GM19397 (cell line): ENCODE measurements at regions not wholly inside any gene's neighbourhood (a gene's known extent, or its start where the extent isn't known, plus 50 kb on each side); places are given as distances from the start of the nearest gene placed in this dataset.
A peak's percentile ranks its signal among the peaks of the same experiment; 100 is the strongest.
"Not testable (repeated sequence)": the region's sequence is repeated elsewhere in the genome, so short reads cannot be mapped to it uniquely, and the experiment has no call there.

Experiments
- ATAC-seq: cut with Tn5 transposase; IDR thresholded peaks from one replicate; pipeline ENCODE4 v1.9.1; 2021; ENCODE audit warnings: mild to moderate bottlenecking, moderate library complexity; ENCODE audit not compliant: unreplicated experiment

DNA sequence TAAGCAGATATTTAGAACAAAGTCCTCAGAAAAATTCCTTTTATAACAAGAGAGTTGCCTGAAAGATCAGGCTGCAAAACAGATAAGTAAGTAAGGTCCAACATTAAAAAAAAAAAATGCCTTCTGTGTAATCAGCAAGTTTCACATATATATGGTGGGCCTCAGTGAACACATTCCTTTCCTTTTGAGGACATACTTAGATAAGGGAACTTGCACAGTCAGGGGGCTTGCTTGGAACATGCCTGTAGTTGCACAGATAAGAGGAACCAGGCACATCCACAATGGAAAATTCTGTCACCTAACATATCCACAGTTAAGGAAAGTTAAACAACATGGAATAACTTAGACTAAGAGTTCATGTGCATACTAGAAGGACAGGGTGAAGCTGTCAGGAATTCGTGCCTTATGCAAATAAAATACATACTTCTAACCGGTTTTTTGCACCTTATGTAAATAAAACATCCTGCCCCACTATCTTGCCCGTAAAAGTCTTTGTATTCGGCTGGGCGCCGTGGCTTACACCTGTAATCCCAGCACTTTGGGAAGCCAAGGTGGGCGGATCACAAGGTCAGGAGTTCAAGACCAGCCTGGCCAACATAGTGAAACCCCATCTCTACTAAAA lies 257.3 kb downstream of the ZNF33B start:
- ATAC-seq, result no peak

GRCh38 chr10:42367532-42368230 lies 270.7 kb downstream of the ZNF33B start:
- ATAC-seq, result peak; percentile 99

DNA sequence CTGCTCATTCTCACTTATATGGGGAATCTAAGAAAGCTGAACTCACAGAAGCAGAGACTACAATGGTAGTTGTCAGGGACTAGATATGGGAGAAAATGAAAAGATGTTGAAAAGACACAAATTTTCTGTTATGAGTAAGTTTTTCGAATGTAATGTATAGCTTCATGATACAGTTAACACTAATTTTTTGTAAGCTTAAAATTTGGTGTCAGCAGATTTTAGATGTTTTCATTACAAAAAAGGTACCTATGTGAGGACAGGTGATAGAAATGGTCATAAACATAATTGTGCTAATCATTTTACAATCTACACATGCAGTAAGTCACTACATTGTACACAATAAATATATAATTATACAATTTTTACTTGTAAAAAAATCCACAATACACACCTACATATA lies 286.6 kb downstream of the ZNF33B start:
- ATAC-seq, result no peak

DNA sequence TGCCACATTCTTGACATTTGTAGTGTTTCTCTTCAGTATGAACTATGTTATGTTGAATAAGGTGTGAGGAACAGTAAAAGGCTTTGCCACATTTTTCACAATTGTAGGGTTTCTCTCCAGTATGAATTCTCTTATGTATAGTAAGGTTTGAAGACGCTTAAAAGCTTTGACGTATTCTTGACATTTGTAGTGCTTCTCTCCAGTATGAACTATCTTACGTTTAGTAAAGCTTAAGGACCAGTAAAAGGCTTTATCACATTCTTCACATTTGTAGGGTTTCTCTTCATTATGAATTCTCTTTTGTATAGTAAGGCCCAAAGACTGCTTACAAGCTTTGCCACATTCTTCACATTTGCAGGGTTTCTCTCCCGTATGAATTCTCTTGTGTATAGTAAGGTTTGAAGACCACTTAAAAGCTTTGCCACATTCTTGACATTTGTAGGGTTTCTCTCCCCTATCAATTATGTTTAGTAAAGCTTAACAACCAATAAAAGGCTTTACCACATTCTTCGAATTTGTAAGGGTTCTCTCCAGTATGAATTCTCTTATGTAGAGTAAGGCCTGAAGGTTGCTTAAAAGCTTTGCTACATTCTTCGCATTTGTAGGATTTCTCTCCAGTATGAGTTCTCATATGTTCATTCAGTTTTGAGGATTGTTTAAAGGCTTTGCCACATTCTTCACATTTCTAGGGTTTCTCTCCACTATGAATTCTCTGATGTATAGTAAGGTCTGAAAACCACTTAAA lies 301.6 kb downstream of the ZNF33B start:
- not testable (repeated sequence) for ATAC-seq

DNA sequence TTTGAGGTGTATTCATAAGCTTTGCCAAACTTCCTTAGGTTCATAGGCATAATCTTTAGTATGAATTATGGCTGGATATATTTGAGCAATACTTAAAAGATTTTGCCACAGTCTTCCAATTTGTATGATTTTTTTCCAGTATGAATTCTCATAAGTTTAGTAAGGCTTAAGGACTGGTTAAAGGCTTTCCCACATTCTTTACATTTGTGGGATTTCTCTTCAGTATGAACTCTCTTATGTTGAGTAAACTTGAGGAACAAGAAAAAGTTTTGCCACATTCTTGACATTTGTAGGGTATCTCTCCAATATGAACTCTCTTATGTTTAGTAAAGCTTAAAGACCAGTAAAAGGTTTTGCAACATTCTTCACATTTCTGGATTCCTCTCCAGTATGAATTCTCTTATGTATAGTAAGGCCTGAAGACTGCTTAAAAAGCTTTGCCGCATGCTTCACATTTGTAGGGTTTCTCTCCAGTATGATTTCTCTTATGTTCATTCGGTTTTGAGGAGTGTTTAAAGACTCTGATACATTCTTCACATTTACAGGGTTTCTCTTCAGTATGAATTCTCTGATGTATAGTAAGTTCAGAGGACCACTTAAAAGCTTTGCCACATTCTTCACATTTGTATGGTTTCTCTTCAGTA lies 302.6 kb downstream of the ZNF33B start:
- ATAC-seq, result not testable (repeated sequence)

DNA sequence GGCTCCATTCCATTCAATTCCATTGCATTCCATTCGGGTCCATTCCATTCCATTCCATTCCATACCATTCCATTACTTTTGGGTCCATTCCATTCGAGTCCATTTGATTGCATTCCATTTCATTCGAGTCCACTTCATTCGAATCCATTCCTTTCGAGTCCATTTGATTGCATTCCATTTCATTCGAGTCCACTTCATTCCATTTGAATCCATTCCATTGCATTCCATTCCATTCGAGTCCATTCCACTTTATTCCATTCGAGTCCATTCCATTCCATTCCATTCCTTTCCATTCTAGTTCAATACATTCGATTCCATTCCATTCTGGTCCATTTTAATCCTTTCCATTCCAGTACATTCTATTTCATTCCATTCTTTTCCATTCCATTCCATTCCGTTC lies 334.0 kb downstream of the ZNF33B start:
- ATAC-seq, result no peak

GRCh38 chr10:42281896-42282295 lies 356.5 kb downstream of the ZNF33B start:
- not testable (repeated sequence) for ATAC-seq

DNA sequence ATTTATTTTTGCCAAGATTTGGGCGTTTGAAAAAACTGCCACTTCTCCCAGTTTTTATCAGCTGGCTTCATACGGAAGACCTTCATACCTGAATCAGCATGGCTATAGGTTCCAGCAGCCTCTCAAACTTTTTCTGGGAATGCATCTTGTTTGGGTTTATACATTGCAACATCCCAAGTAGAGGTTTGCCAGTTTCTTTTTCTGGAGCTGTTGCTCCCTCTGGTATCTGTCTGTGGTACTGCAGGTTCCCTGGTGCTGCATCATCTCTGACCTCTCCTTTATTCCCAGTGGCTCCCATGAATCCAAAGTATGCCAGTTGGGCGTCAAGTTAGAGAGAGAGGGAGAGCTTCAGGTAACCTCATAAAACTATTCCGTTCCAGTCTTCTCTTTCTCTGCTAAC lies 368.6 kb downstream of the ZNF33B start:
- not testable (repeated sequence) for ATAC-seq

DNA sequence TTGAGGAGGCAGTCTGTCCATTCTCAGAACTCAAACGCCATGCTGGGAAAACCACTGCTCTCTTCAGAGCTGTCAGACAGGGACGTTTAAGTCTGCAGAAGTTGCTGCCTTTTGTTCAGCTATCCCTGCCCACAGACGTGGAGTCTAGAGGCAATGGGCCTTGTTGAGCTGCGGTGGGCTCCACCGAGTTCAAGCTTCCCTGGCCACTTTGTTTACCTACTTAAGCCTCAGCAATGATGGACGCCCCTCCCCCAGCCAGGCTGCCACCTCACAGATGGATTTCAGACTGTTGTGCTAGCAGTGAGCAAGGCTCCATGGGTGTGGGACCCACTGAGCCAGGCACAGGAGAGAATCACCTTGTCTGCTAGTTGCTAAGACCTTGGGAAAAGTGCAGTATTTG lies 375.1 kb downstream of the ZNF33B start:
- not testable (repeated sequence) for ATAC-seq

DNA sequence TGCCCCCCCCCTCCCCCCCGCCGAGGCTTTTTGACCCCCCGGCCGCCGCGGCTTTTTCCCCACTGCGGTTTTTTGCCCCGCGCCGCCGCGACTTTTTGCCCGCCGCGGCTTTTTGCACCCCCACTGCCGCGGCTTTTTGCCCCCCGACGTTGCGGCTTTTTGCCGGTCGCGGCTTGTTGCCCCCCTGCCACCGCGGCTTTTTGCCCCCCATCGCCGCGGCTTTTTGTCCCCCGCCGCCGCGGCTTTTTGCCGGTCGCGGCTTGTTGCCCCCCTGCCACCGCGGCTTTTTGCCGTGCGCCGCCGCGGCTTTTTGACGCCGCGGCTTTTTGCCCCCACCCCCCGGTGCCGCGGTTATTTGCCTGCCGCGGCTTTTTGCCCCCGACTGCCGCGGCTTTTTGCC lies 395.4 kb downstream of the ZNF33B start:
- not testable (repeated sequence) for ATAC-seq

DNA sequence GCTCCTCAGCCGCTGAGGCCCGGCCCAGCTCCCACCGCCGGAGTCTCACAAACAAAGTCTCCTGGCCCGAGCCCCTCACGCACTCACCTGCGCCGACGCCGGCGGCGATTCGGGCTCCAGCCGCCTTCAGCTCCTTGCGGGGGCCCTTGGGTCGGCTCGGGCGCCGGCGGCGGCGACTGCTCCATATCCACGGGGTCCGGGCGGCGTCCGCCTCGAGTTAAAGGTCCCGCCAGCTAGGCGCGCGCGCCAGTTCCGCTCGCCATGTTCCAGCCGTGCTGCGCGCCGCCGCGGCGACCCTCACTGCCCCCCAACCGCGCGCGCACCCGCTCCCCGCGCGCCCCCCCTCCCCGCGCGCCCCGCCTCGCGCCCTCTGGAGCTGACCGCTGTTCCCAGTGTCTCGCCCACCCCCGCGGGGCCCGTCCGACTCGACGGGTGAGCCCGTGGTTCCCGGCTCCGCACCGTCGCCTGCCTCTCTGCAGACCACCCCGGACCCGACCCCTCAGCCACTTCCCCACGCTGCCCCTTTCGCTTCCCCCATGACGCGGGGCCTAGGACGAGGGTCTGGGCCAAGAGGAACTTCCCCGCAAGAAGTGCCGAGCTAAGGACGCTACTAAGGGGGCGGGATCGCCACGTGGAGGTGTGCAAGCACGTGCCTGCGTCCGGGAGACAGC lies 396.1 kb downstream of the ZNF33B start:
- ATAC-seq, result no peak

DNA sequence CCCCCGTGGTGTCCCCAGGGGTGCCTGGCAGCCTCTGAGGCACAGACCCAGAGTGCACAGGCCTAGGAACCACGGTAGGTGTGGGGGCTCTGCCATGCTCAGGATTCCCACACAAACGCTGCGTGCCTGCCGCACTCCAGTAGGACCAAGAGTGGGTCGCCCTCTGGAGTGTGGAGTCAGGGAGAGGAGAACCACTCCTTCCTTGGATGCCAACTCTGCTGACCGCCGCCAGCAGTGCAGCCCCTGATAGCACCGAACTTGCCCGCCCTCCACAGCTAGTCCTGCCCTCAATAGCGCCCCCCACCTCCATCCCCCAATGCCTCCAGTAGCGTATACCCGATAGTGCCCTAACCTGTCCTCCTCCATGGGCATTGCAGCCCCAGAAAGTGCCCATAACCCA lies 402.0 kb downstream of the ZNF33B start:
- not testable (repeated sequence) for ATAC-seq

GRCh38 chr10:42235736-42236135 lies 402.6 kb downstream of the ZNF33B start:
- not testable (repeated sequence) for ATAC-seq

DNA sequence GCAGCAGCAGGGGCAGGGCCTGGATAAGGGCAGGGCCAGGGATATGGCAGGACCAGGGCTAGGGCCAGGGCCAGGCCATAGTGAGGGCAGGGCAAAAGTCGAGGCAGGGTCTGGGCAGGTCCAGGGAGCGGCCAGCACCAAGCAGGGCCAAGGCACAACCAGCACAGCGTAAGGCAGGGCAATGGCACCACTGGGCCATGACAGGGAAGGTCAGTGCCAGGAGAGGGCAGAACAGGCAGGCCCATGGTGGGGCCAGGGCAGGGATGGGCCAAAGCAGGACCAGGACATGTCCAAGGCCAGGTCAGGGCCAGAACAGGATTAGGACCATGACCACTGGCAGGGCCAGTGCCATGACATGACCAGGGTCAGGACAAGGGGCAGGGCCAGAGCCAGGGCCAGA lies 403.1 kb downstream of the ZNF33B start:
- not testable (repeated sequence) for ATAC-seq

DNA sequence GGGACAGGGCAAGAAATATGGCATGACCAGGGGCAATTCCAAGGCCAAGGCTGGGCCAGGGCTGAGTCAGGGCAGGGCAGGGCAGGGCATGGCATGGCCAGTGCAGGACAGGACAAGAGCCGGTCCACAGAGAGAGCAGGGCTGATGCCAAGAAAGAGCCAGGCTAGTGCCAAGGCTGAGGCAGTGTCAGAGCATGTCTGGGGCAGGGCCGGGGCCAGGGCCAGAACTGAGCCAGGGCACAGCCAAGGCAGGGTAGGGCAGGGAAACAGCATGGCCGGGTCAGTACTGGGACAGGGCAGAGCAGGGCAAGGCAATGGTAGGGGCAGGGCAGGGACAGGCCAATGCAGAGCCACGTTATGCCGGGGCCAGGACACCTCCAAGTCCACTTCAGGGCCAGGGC lies 403.9 kb downstream of the ZNF33B start:
- not testable (repeated sequence) for ATAC-seq

- ATAC-seq, result not testable (repeated sequence)
These were observed 404.7 kb downstream of the ZNF33B start for GRCh38 chr10:42233461-42234206.

DNA sequence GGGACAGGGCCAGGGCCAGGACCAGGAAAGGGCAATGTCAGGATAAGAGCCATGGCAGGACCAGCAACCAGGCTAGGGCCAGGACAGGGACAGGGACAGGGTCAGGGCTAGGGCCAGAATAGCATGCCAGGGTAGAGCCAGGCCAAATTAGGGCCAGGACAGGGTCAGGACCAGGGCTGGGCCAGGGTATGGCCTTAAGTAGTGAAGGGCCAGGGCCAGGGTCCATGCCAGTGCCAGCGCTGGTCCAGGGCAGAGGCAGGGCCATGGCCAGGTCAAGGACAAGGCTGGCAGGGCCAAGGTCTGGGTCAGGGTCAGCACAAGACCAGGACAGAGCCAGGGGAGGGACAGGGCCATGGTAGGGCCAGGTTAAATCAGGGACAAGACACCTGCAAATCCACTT lies 405.4 kb downstream of the ZNF33B start:
- not testable (repeated sequence) for ATAC-seq

DNA sequence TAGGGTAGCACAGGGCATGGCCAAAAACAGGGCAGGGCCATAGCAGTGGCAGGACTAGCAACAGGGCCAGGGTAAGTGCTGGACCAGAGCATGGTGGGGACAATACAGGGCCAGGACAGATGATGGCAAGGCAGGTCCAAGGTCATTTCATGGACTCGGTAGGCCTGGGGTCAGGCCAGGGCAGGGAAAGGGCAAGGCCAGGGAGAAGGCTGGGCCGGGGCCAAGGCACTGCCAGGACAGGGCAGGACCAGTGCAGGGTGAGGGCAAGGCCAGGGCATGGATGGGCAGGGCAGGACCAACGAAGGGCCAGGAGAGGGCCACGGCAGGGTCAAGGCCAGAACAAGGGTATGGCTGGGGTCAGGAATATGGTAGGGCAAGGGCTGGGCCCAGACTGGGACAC lies 407.6 kb downstream of the ZNF33B start:
- not testable (repeated sequence) for ATAC-seq

- ATAC-seq, result not testable (repeated sequence)
These were observed 408.3 kb downstream of the ZNF33B start for GRCh38 chr10:42230115-42230514.

DNA sequence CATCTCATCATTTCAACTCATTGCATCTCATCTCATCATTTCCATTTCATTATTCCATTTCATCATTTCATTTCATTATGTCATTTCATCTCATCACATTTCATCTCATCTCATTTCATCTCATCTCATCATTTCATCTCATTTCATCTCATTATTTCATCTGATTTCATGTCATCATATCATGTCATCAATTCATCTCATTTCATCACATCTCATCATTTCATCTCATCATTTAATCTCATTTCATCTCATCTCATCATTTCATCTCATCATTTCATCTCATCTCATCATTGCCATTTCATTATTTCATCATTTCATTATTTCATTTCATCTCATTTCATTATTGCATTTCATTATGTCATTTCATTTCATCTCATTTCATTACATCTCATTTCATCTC lies 410.5 kb downstream of the ZNF33B start:
- not testable (repeated sequence) for ATAC-seq
